Lower leg skin (tissue), 3 donors: ENCODE measurements at regions not wholly inside any gene's neighbourhood (a gene's known extent, or its start where the extent isn't known, plus 50 kb on each side); places are given as distances from the start of the nearest gene placed in this dataset.

Experiments
- CTCF ChIP-seq, 3 donors: fragments of 450-650 bp; IDR thresholded peaks; one replicate each; pipeline ENCODE4 v1.5.1; 2016; ENCODE audit warnings: antibody characterized with exemption in 3 of 3, mild to moderate bottlenecking in 3 of 3, moderate library complexity in 2 of 3
- POLR2A ChIP-seq, 2 donors: fragments of 450-650 bp; IDR thresholded peaks; one replicate each; pipeline ENCODE4 v1.6.1; 2016 to 2017; ENCODE audit warnings: antibody characterized with exemption in 2 of 2, mild to moderate bottlenecking in 1 of 2, moderate library complexity in 1 of 2

DNA sequence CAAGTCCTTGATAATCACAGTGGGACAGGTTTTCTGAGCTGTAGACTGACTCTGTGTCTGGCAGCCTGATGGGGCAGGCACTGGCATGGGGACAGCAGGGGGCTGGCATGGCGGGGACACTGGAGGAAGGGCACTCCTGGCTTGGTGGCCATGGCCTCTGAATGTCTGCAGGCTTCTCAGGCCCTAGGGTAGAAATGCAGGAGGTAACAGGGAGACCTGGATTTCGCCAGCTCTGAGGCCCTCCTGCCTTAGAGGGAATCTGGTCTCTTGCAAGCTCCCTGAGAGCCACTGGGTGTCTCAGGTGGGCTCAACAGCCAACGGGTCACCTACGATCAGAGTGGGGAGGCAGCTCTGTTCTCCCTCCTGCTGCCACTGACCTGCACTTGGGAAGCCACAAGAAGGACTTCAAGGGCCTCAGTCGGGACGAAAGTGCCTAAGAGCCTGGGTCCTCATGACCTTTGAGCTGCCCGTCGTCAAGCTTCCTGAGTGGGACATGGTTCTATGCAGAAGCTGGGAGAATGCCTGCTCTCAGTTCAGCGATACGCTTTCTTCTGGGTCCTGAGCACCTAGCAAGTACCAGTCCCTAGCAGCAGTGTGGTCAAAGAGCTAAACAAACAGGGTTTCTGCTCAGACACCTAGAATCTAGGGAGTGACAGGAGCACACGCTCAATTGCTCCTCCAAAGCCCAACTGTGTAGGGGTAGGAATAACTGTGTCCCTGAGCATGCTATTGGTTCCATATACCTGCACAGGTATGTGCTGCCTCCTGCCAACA lies 569.0 kb downstream of the PTPRU start:
- TF ChIP-seq CTCF (IDR thresholded peaks at IDR 0.05) (no peak), POLR2A (IDR thresholded peaks at IDR 0.05) (no peak)
